ENCODE measurements at regions not wholly inside any gene's neighbourhood (a gene's known extent, or its start where the extent isn't known, plus 50 kb on each side); places are given as distances from the start of the nearest gene placed in this dataset.

- H4K8ac ChIP-seq (ENCODE audit: low read length): no peak overlapping the region
- H2AFZ ChIP-seq (ENCODE audit: low read depth, low read length): no peak overlapping the region
- no peak overlapping the region for H3K9ac ChIP-seq (ENCODE audit: low read length)
- H3K4me1 ChIP-seq (ENCODE audit: control insufficient read depth, insufficient read depth, low read depth, low read length): no peaks in the 10 kb centered on the region
- no peak for DNase-seq
- H3K36me3 ChIP-seq (ENCODE audit: control insufficient read depth in 1 of 2, insufficient read depth in 2 of 2, low read depth in 1 of 2, low read length in 2 of 2): no peaks in the 10 kb centered on the region
- H2BK120ac ChIP-seq (ENCODE audit: low read depth, low read length): no peak overlapping the region
- H2BK12ac ChIP-seq (ENCODE audit: low read length in 2 of 2): no peak overlapping the region
- no peak overlapping the region for H3K4ac ChIP-seq (ENCODE audit: low read depth in 1 of 2, low read length in 2 of 2)
- no peak overlapping the region for H2BK5ac ChIP-seq (ENCODE audit: low read depth, low read length, poor library complexity, severe bottlenecking)
- WGBS: 100% methylated on average over 1 of the region's 2 CpGs
- no peaks in the 10 kb centered on the region for H3K79me1 ChIP-seq (replicated peaks; ENCODE audit: low read length, poor library complexity, severe bottlenecking)
- H3K4me3 ChIP-seq (ENCODE audit: insufficient read depth in 1 of 2, low read depth in 1 of 2, low read length in 2 of 2): no peak overlapping the region
- H3K27ac ChIP-seq (ENCODE audit: low read length, poor library complexity, severe bottlenecking): no peak overlapping the region
- no peak overlapping the region for H4K91ac ChIP-seq (ENCODE audit: low read length)
- no peak overlapping the region for H3K14ac ChIP-seq (ENCODE audit: low read length in 2 of 2)
- peaks cover 0 to 7% of the 10 kb centered on the region in 2 experiments for H3K27me3 ChIP-seq (ENCODE audit: control insufficient read depth in 1 of 2, insufficient read depth in 1 of 2, low read length in 2 of 2)
- H2BK15ac ChIP-seq (ENCODE audit: low read depth, poor library complexity, severe bottlenecking): no peak overlapping the region
- no peak overlapping the region for H3K23ac ChIP-seq (ENCODE audit: low read length in 2 of 2)
- H2AK5ac ChIP-seq (ENCODE audit: low read length, severe bottlenecking): no peak overlapping the region
- no peak overlapping the region for H3K18ac ChIP-seq (ENCODE audit: low read depth in 1 of 2, low read length in 2 of 2)
- no peaks in the 10 kb centered on the region for H3K9me3 ChIP-seq (ENCODE audit: control insufficient read depth, low read length)
- no peak overlapping the region for H3K4me2 ChIP-seq (ENCODE audit: low read length, poor library complexity, severe bottlenecking)
Measured at GRCh38 chr5:71771191-71771590, 52.1 kb downstream of the CARTPT start.

GRCh38 chr5:71778678-71779276 lies 59.7 kb downstream of the CARTPT start:
- Histone ChIP-seq H3K79me1 (replicated peaks; ENCODE audit: low read length, poor library complexity, severe bottlenecking) (no peaks in the 10 kb centered on the region), H3K23ac (ENCODE audit: low read length in 2 of 2) (no peak overlapping the region), H3K4ac (ENCODE audit: low read depth in 1 of 2, low read length in 2 of 2) (no peak overlapping the region), H3K4me2 (ENCODE audit: low read length, poor library complexity, severe bottlenecking) (no peak overlapping the region), H3K4me1 (ENCODE audit: control insufficient read depth, insufficient read depth, low read depth, low read length) (no peaks in the 10 kb centered on the region), H2BK5ac (ENCODE audit: low read depth, low read length, poor library complexity, severe bottlenecking) (no peak overlapping the region), H3K18ac (ENCODE audit: low read depth in 1 of 2, low read length in 2 of 2) (no peak overlapping the region), H2BK12ac (ENCODE audit: low read length in 2 of 2) (no peak overlapping the region), H3K14ac (ENCODE audit: low read length in 2 of 2) (no peak overlapping the region), H4K8ac (ENCODE audit: low read length) (no peak overlapping the region), H2AFZ (ENCODE audit: low read depth, low read length) (no peak overlapping the region), H3K27me3 (ENCODE audit: control insufficient read depth in 1 of 2, insufficient read depth in 1 of 2, low read length in 2 of 2) (peaks cover 0 to 13% of the 10 kb centered on the region in 2 experiments), H3K4me3 (ENCODE audit: insufficient read depth in 1 of 2, low read depth in 1 of 2, low read length in 2 of 2) (no peak overlapping the region), H2AK5ac (ENCODE audit: low read length, severe bottlenecking) (no peak overlapping the region), H3K9ac (ENCODE audit: low read length) (no peak overlapping the region), H2BK15ac (ENCODE audit: low read depth, poor library complexity, severe bottlenecking) (no peak overlapping the region), H3K36me3 (ENCODE audit: control insufficient read depth in 1 of 2, insufficient read depth in 2 of 2, low read depth in 1 of 2, low read length in 2 of 2) (no peaks in the 10 kb centered on the region), H3K9me3 (ENCODE audit: control insufficient read depth, low read length) (no peaks in the 10 kb centered on the region), H4K91ac (ENCODE audit: low read length) (no peak overlapping the region), H3K27ac (ENCODE audit: low read length, poor library complexity, severe bottlenecking) (no peak overlapping the region), H2BK120ac (ENCODE audit: low read depth, low read length) (no peak overlapping the region)
- peak; percentile 22 for DNase-seq
- 98% methylated on average over 3 of the region's 4 CpGs for WGBS

- H3K27ac ChIP-seq (ENCODE audit: low read length, poor library complexity, severe bottlenecking): no peak overlapping the region
- H3K27me3 ChIP-seq (ENCODE audit: control insufficient read depth in 1 of 2, insufficient read depth in 1 of 2, low read length in 2 of 2): peaks cover 0 to 13% of the 10 kb centered on the region in 2 experiments
- H3K36me3 ChIP-seq (ENCODE audit: control insufficient read depth in 1 of 2, insufficient read depth in 2 of 2, low read depth in 1 of 2, low read length in 2 of 2): no peaks in the 10 kb centered on the region
- H3K4me3 ChIP-seq (ENCODE audit: insufficient read depth in 1 of 2, low read depth in 1 of 2, low read length in 2 of 2): no peak overlapping the region
- H2AFZ ChIP-seq (ENCODE audit: low read depth, low read length): no peak overlapping the region
- no peak overlapping the region for H2BK12ac ChIP-seq (ENCODE audit: low read length in 2 of 2)
- 90% methylated on average over 6 of the region's 6 CpGs for WGBS
- peak overlapping the region in 1 of 2 experiments; percentile 21 for H3K18ac ChIP-seq (ENCODE audit: low read depth in 1 of 2, low read length in 2 of 2)
- no peaks in the 10 kb centered on the region for H3K9me3 ChIP-seq (ENCODE audit: control insufficient read depth, low read length)
- no peak overlapping the region for H3K14ac ChIP-seq (ENCODE audit: low read length in 2 of 2)
- H3K4ac ChIP-seq (ENCODE audit: low read depth in 1 of 2, low read length in 2 of 2): no peak overlapping the region
- no peaks in the 10 kb centered on the region for H3K4me1 ChIP-seq (ENCODE audit: control insufficient read depth, insufficient read depth, low read depth, low read length)
- H4K8ac ChIP-seq (ENCODE audit: low read length): no peak overlapping the region
- no peak overlapping the region for H2BK5ac ChIP-seq (ENCODE audit: low read depth, low read length, poor library complexity, severe bottlenecking)
- no peak overlapping the region for H4K91ac ChIP-seq (ENCODE audit: low read length)
- no peak overlapping the region for H2BK120ac ChIP-seq (ENCODE audit: low read depth, low read length)
- no peak overlapping the region for H3K23ac ChIP-seq (ENCODE audit: low read length in 2 of 2)
- no peak overlapping the region for H2BK15ac ChIP-seq (ENCODE audit: low read depth, poor library complexity, severe bottlenecking)
- H3K79me1 ChIP-seq (replicated peaks; ENCODE audit: low read length, poor library complexity, severe bottlenecking): no peaks in the 10 kb centered on the region
- no peak for DNase-seq
- no peak overlapping the region for H3K4me2 ChIP-seq (ENCODE audit: low read length, poor library complexity, severe bottlenecking)
- no peak overlapping the region for H3K9ac ChIP-seq (ENCODE audit: low read length)
- H2AK5ac ChIP-seq (ENCODE audit: low read length, severe bottlenecking): no peak overlapping the region
Measured at GRCh38 chr5:71780597-71780996, 61.5 kb downstream of the CARTPT start.

- 96% methylated on average over 3 of the region's 3 CpGs for WGBS
- no peak overlapping the region for H2AK5ac ChIP-seq (ENCODE audit: low read length, severe bottlenecking)
Measured at GRCh38 chr5:71782393-71782770, 63.3 kb downstream of the CARTPT start.

More at GRCh38 chr5:71782393-71782770, 63.3 kb downstream of the CARTPT start:
- no peak overlapping the region for H2BK12ac ChIP-seq (ENCODE audit: low read length in 2 of 2)
- no peak overlapping the region for H3K23ac ChIP-seq (ENCODE audit: low read length in 2 of 2)
- no peak overlapping the region for H4K91ac ChIP-seq (ENCODE audit: low read length)
- no peak overlapping the region for H3K18ac ChIP-seq (ENCODE audit: low read depth in 1 of 2, low read length in 2 of 2)
- no peak overlapping the region for H3K4me2 ChIP-seq (ENCODE audit: low read length, poor library complexity, severe bottlenecking)
- no peaks in the 10 kb centered on the region for H3K79me1 ChIP-seq (replicated peaks; ENCODE audit: low read length, poor library complexity, severe bottlenecking)
- H3K4me1 ChIP-seq (ENCODE audit: control insufficient read depth, insufficient read depth, low read depth, low read length): no peaks in the 10 kb centered on the region
- DNase-seq: no peak
- H3K9me3 ChIP-seq (ENCODE audit: control insufficient read depth, low read length): no peaks in the 10 kb centered on the region
- H3K27me3 ChIP-seq (ENCODE audit: control insufficient read depth in 1 of 2, insufficient read depth in 1 of 2, low read length in 2 of 2): peaks cover 0 to 18% of the 10 kb centered on the region in 2 experiments
- no peak overlapping the region for H3K14ac ChIP-seq (ENCODE audit: low read length in 2 of 2)
- peak overlapping the region in 1 of 2 experiments; percentile 75 for H3K4me3 ChIP-seq (ENCODE audit: insufficient read depth in 1 of 2, low read depth in 1 of 2, low read length in 2 of 2)
- no peak overlapping the region for H2BK15ac ChIP-seq (ENCODE audit: low read depth, poor library complexity, severe bottlenecking)
- no peak overlapping the region for H3K4ac ChIP-seq (ENCODE audit: low read depth in 1 of 2, low read length in 2 of 2)
- H2BK120ac ChIP-seq (ENCODE audit: low read depth, low read length): no peak overlapping the region
- H2AFZ ChIP-seq (ENCODE audit: low read depth, low read length): no peak overlapping the region
- H2BK5ac ChIP-seq (ENCODE audit: low read depth, low read length, poor library complexity, severe bottlenecking): no peak overlapping the region
- H3K36me3 ChIP-seq (ENCODE audit: control insufficient read depth in 1 of 2, insufficient read depth in 2 of 2, low read depth in 1 of 2, low read length in 2 of 2): no peaks in the 10 kb centered on the region
- no peak overlapping the region for H3K27ac ChIP-seq (ENCODE audit: low read length, poor library complexity, severe bottlenecking)
- peak overlapping the region; percentile 62 for H4K8ac ChIP-seq (ENCODE audit: low read length)
- H3K9ac ChIP-seq (ENCODE audit: low read length): peak overlapping the region; percentile 83

Data from mesenchymal stem cell (in vitro differentiated cells and primary cell).